HepG2 (cell line): ENCODE measurements at regions not wholly inside any gene's neighbourhood (a gene's known extent, or its start where the extent isn't known, plus 50 kb on each side); places are given as distances from the start of the nearest gene placed in this dataset.

Source experiments
- ATAC-seq: fragments of 200-7000 bp; cut with Tn5 transposase; 3 replicates; pipeline ENCODE4 v1.9.1; 2020; ENCODE audit warnings: mild to moderate bottlenecking, moderate library complexity
- BruUV-seq: library from RNA; stranded (reverse); fragments of 400-500 nt; replicated peaks from 2 replicates; lab custom pipeline; 2021; lab: Mats Ljungman, UMichigan
- CTCF ChIA-PET: fragments of 300-600 bp; formaldehyde crosslinking; extraction: SDS; loops from one replicate; lab custom pipeline; 2021; ENCODE audit warnings: low total read pairs, inconsistent platforms, low intra/inter-chr PET ratio; lab: Yijun Ruan, JAX
- POLR2A ChIA-PET: fragments of 350-600 bp; sonication (Branson Sonifier 250); formaldehyde crosslinking; loops from one replicate; lab custom pipeline; 2020; ENCODE audit warnings: antibody characterized with exemption, inconsistent platforms; lab: Yijun Ruan, JAX
- DNase-seq: peaks from one replicate; pipeline ENCODE4 v3.0.0-alpha.2; 2015; ENCODE audit warnings: low spot score
- FAIRE-seq: peaks from 3 replicates; lab custom pipeline; 2011; peaks lifted over from hg19 to GRCh38; lab: Jason Lieb, UNC
- H2AFZ ChIP-seq: one replicate; pipeline ENCODE4 v1.6.1; 2011; ENCODE audit warnings: low read length, inconsistent platforms
- H3K27ac ChIP-seq: fragments of 300-600 bp; 3 replicates; pipeline ENCODE4 v1.8.0; 2011; ENCODE audit warnings: mixed run types, mild to moderate bottlenecking, mixed read lengths, low read length, inconsistent platforms; ENCODE audit not compliant: insufficient read depth; ENCODE audit errors: extremely low read length
- H3K27me3 ChIP-seq, 2 experiments: fragments of 200-600 bp in 1 of 2; 2 replicates in 1 of 2; 3 replicates in 1 of 2; pipeline versions ENCODE4 v1.6.0 to v1.8.0; 2011; ENCODE audit warnings: low read length in 2 of 2, mild to moderate bottlenecking in 2 of 2, moderate library complexity in 2 of 2, inconsistent platforms in 1 of 2; ENCODE audit not compliant: insufficient read depth in 2 of 2, control insufficient read depth in 1 of 2
- H3K36me3 ChIP-seq, 2 experiments: fragments of 200-600 bp in 1 of 2; replicated peaks in 1 of 2; 2 replicates in 1 of 2; 3 replicates in 1 of 2; pipeline versions ENCODE4 v1.5.1 to v1.8.0; 2011; ENCODE audit warnings: low read length in 2 of 2, inconsistent platforms in 1 of 2; ENCODE audit not compliant: insufficient read depth in 2 of 2, control insufficient read depth in 1 of 2
- H3K4me1 ChIP-seq: 2 replicates; pipeline ENCODE4 v1.5.1; 2012; ENCODE audit warnings: low read length, inconsistent platforms; ENCODE audit not compliant: insufficient read depth
- H3K4me2 ChIP-seq: 2 replicates; pipeline ENCODE4 v1.6.0; 2011; ENCODE audit warnings: low read depth, low read length, inconsistent platforms
- H3K4me3 ChIP-seq, 3 experiments: fragments of 200-600 bp in 1 of 3; sonication (generic), shearing (Covaris generic) in 1 of 3; replicated peaks in 1 of 3; 2 replicates each; pipeline ENCODE4 v1.5.1; 2011 to 2016; ENCODE audit warnings: low read length in 3 of 3, inconsistent platforms in 2 of 3, low read depth in 2 of 3, mild to moderate bottlenecking in 2 of 3, control low read depth in 1 of 3, mixed read lengths in 1 of 3; ENCODE audit not compliant: insufficient read depth in 1 of 3
- H3K79me2 ChIP-seq: one replicate; pipeline ENCODE4 v1.6.1; 2011; ENCODE audit warnings: low read length, inconsistent platforms; ENCODE audit not compliant: insufficient read depth
- H3K9ac ChIP-seq: 2 replicates; pipeline ENCODE4 v1.6.0; 2011; ENCODE audit warnings: mild to moderate bottlenecking, low read depth, low read length, inconsistent platforms; ENCODE audit not compliant: insufficient read depth
- H3K9me3 ChIP-seq: 2 replicates; pipeline ENCODE4 v1.5.1; 2012; ENCODE audit warnings: mild to moderate bottlenecking, low read length
- H4K20me1 ChIP-seq: 2 replicates; pipeline ENCODE4 v1.6.0; 2011; ENCODE audit warnings: inconsistent platforms, mild to moderate bottlenecking, low read length, moderate library complexity; ENCODE audit not compliant: insufficient read depth
- CREM ChIP-seq, 2 experiments: sonication (generic) in 1 of 2; formaldehyde crosslinking in 1 of 2; IDR thresholded peaks; 2 replicates each; pipeline versions ENCODE4 v1.4.0 to v1.6.1; 2016 to 2020; ENCODE audit warnings: antibody characterized with exemption in 1 of 2, mild to moderate bottlenecking in 1 of 2, missing genetic modification reagents in 1 of 2
- MBNL3 ChIP-seq: fragments of 250-450 bp; sonication (Bioruptor Pico); conservative IDR thresholded peaks from 2 replicates; pipeline ENCODE4 v1.8.0; 2022; ENCODE audit warnings: mild to moderate bottlenecking, inconsistent platforms
- MLLT10 ChIP-seq: sonication (generic); formaldehyde crosslinking; IDR thresholded peaks from 2 replicates; pipeline ENCODE4 v1.4.0; 2020; ENCODE audit warnings: missing genetic modification reagents
- PCBP2 ChIP-seq: fragments of 200-400 bp; formaldehyde crosslinking; optimal IDR thresholded peaks from 2 replicates; pipeline ENCODE3; 2018; ENCODE audit warnings: low read length, low read depth; ENCODE audit not compliant: poor library complexity, severe bottlenecking
- RFX5 ChIP-seq: IDR thresholded peaks from 2 replicates; pipeline ENCODE4 v1.6.1; 2011; ENCODE audit warnings: low read depth, low read length, improper control_type of control experiment
- TARDBP ChIP-seq: sonication (generic); formaldehyde crosslinking; IDR thresholded peaks from 2 replicates; pipeline ENCODE4 v1.8.0; 2022; ENCODE audit warnings: mild to moderate bottlenecking, missing genetic modification reagents
- ZFP41 ChIP-seq: sonication (generic); formaldehyde crosslinking; IDR thresholded peaks from 2 replicates; pipeline ENCODE4 v1.4.0; 2020; ENCODE audit warnings: mild to moderate bottlenecking, missing genetic modification reagents, borderline replicate concordance
- ZNF18 ChIP-seq: sonication (generic); formaldehyde crosslinking; IDR thresholded peaks from 2 replicates; pipeline ENCODE4 v1.8.0; 2022; ENCODE audit warnings: mild to moderate bottlenecking, missing genetic modification reagents; ENCODE audit not compliant: insufficient replicate concordance
- ZNF235 ChIP-seq: sonication (generic); formaldehyde crosslinking; IDR thresholded peaks from 2 replicates; pipeline ENCODE4 v1.8.1; 2023; ENCODE audit warnings: mild to moderate bottlenecking, missing genetic modification reagents, borderline replicate concordance
- ZNF383 ChIP-seq: sonication (generic); formaldehyde crosslinking; IDR thresholded peaks from 2 replicates; pipeline ENCODE4 v1.4.0; 2020; ENCODE audit warnings: missing genetic modification reagents, mild to moderate bottlenecking, borderline replicate concordance
- ZNF550 ChIP-seq: sonication (generic); formaldehyde crosslinking; IDR thresholded peaks from 2 replicates; pipeline ENCODE4 v1.4.0; 2020; ENCODE audit warnings: mild to moderate bottlenecking, missing genetic modification reagents, borderline replicate concordance
- ZNF564 ChIP-seq: sonication (generic); formaldehyde crosslinking; IDR thresholded peaks from 2 replicates; pipeline ENCODE4 v1.8.1; 2023; ENCODE audit warnings: mild to moderate bottlenecking, missing genetic modification reagents
- ZSCAN25 ChIP-seq: sonication (generic); formaldehyde crosslinking; IDR thresholded peaks from 2 replicates; pipeline ENCODE4 v1.8.0; 2022; ENCODE audit warnings: mild to moderate bottlenecking, missing genetic modification reagents
- WGBS: methylation state at CpG from one replicate; pipeline ENCODE4 v1.1.6; 2017; ENCODE audit warnings: low lambda C conversion rate; 5-methylcytosine and 5-hydroxymethylcytosine counted together
- in situ Hi-C: cut with HindIII; loops from 2 replicates; pipeline ENCODE4 v1.10.0; 2017; ENCODE audit warnings: low pct_unique_long_range_greater_than_20kb; ENCODE audit not compliant: extremely low pct_ligation_motif_present
- intact Hi-C: fragments of 100-400 bp; cut with micrococcal nuclease; formaldehyde crosslinking; loops from one replicate; pipeline ENCODE4 v1.10.0; 2022; ENCODE audit not compliant: unreplicated experiment
- TF ChIP-seq, protein P1 (sequence below): sonication (generic); formaldehyde crosslinking; IDR thresholded peaks from 2 replicates; pipeline ENCODE4 v1.5.0; 2020; ENCODE audit warnings: mild to moderate bottlenecking, missing genetic modification reagents, moderate library complexity

DNA sequence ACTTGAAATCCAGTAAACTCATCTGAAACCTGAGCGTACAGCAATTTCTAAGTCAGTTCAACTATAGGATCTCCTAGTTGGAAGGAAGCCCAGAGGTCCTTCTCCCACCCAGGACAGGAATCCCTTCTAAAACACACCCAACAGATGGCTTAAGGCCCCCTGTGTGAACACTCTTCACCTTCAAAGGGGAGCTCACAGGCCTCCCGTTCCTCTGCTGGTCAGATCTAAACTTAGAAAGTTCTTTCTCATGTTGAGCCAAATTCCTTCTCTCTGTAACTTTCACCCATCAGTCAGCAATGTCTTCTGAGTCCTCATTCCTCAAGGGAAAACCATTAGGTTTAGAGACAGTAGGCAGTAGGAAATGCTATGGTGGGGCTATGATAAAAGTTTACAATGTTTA is 355.2 kb downstream of the PCNX1 start:
- 9% methylated on average over 2 of the region's 2 CpGs for WGBS
- H3K9me3 ChIP-seq = peaks cover 15% of the 10 kb centered on the region
- ChIA-PET CTCF (no interaction called here), POLR2A (no interaction called here)
- no peak for TF ChIP-seq ZNF564 (CRISPR knock-in tag)
- TF ChIP-seq ZNF235 (CRISPR knock-in tag) = no peak
- TF ChIP-seq RFX5 = no peak
- TF ChIP-seq ZNF383 = no peak
- no peak for TF ChIP-seq CREM (IDR thresholded peaks at IDR 0.05)
- TF ChIP-seq CREM (CRISPR knock-in tag; IDR thresholded peaks at IDR 0.05) = no peak
- TF ChIP-seq ZNF18 (CRISPR knock-in tag) = no peak
- TF ChIP-seq, protein P1, sequence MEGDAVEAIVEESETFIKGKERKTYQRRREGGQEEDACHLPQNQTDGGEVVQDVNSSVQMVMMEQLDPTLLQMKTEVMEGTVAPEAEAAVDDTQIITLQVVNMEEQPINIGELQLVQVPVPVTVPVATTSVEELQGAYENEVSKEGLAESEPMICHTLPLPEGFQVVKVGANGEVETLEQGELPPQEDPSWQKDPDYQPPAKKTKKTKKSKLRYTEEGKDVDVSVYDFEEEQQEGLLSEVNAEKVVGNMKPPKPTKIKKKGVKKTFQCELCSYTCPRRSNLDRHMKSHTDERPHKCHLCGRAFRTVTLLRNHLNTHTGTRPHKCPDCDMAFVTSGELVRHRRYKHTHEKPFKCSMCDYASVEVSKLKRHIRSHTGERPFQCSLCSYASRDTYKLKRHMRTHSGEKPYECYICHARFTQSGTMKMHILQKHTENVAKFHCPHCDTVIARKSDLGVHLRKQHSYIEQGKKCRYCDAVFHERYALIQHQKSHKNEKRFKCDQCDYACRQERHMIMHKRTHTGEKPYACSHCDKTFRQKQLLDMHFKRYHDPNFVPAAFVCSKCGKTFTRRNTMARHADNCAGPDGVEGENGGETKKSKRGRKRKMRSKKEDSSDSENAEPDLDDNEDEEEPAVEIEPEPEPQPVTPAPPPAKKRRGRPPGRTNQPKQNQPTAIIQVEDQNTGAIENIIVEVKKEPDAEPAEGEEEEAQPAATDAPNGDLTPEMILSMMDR = no peak
- no peak for TF ChIP-seq ZNF550 (CRISPR knock-in tag)
- TF ChIP-seq ZFP41 = no peak
- TF ChIP-seq PCBP2 = no peak
- TF ChIP-seq MBNL3 = no peak
- TF ChIP-seq TARDBP = no peak
- no peak for TF ChIP-seq ZSCAN25
- TF ChIP-seq MLLT10 (CRISPR knock-in tag) = no peak
- H3K27ac ChIP-seq = no peak overlapping the region
- H3K79me2 ChIP-seq = no peaks in the 10 kb centered on the region
- no peak overlapping the region for H3K9ac ChIP-seq
- FAIRE-seq (no peak), ATAC-seq (no peak), DNase-seq (no peak)
- H3K4me2 ChIP-seq = no peak overlapping the region
- BruUV-seq = no TSS peak
- H4K20me1 ChIP-seq = no peaks in the 10 kb centered on the region
- no peaks in the 10 kb centered on the region for H3K4me1 ChIP-seq
- H3K4me3 ChIP-seq = no peak overlapping the region
- intact Hi-C loops (no loop called here), in situ Hi-C loops (no loop called here)
- H3K27me3 ChIP-seq = peaks cover 0 to 5% of the 10 kb centered on the region in 2 experiments; a peak in 1 of 5 replicates
- no peak overlapping the region for H2AFZ ChIP-seq
- no peaks in the 10 kb centered on the region for H3K36me3 ChIP-seq
